ENCODE measurements at regions not wholly inside any gene's neighbourhood (a gene's known extent, or its start where the extent isn't known, plus 50 kb on each side); places are given as distances from the start of the nearest gene placed in this dataset.
"Not testable (repeated sequence)": the region's sequence is repeated elsewhere in the genome, so short reads cannot be mapped to it uniquely, and the experiment has no call there.

- H3K4me3 ChIP-seq (ENCODE audit: low read depth, low read length): no peak overlapping the region
- no peak for DNase-seq (ENCODE audit: low read depth)
- TF ChIP-seq, protein P1, sequence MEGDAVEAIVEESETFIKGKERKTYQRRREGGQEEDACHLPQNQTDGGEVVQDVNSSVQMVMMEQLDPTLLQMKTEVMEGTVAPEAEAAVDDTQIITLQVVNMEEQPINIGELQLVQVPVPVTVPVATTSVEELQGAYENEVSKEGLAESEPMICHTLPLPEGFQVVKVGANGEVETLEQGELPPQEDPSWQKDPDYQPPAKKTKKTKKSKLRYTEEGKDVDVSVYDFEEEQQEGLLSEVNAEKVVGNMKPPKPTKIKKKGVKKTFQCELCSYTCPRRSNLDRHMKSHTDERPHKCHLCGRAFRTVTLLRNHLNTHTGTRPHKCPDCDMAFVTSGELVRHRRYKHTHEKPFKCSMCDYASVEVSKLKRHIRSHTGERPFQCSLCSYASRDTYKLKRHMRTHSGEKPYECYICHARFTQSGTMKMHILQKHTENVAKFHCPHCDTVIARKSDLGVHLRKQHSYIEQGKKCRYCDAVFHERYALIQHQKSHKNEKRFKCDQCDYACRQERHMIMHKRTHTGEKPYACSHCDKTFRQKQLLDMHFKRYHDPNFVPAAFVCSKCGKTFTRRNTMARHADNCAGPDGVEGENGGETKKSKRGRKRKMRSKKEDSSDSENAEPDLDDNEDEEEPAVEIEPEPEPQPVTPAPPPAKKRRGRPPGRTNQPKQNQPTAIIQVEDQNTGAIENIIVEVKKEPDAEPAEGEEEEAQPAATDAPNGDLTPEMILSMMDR (IDR thresholded peaks at IDR 0.05; ENCODE audit: insufficient read depth, low read depth, low read length): no peak
- ChIA-PET CTCF (no interaction called here), POLR2A (no interaction called here)
- H3K36me3 ChIP-seq (ENCODE audit: control insufficient read depth, insufficient read depth, low read length): no peaks in the 10 kb centered on the region
- no peaks in the 10 kb centered on the region for H3K27me3 ChIP-seq (ENCODE audit: control insufficient read depth, insufficient read depth, low read length)
Measured at GRCh38 chr13:103469771-103470170, 403.6 kb upstream of the SLC10A2 start.

- ChIA-PET POLR2A (no interaction called here), CTCF (no interaction called here)
- TF ChIP-seq, protein P1 (IDR thresholded peaks at IDR 0.05; ENCODE audit: insufficient read depth, low read depth, low read length): no peak
- no peak for DNase-seq (ENCODE audit: low read depth)
- Histone ChIP-seq H3K36me3 (ENCODE audit: control insufficient read depth, insufficient read depth, low read length) (no peaks in the 10 kb centered on the region), H3K27me3 (ENCODE audit: control insufficient read depth, insufficient read depth, low read length) (no peaks in the 10 kb centered on the region), H3K4me3 (ENCODE audit: low read depth, low read length) (no peak overlapping the region)
Measured at GRCh38 chr13:103466761-103467160, 400.5 kb upstream of the SLC10A2 start.

DNA sequence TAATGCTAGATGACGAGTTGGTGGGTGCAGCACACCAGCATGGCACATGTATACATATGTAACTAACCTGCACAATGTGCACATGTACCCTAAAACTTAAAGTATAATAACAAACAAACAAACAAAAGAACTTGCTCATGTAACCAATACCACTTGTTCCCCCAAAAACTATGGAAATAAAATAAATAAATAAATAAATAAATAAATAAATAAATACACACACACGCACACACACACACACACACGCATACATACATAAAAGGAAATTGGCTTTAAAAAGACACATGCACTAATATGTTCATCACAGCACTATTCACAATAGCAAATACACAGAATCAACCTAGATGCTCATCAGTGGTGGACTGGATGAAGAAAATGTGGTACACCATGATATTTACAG lies 394.0 kb upstream of the SLC10A2 start:
- H3K36me3 ChIP-seq (ENCODE audit: control insufficient read depth, insufficient read depth, low read length); H3K27me3 ChIP-seq (ENCODE audit: control insufficient read depth, insufficient read depth, low read length); DNase-seq (ENCODE audit: low read depth); POLR2A ChIA-PET; CTCF ChIA-PET; H3K4me3 ChIP-seq (ENCODE audit: low read depth, low read length): not testable (repeated sequence)

- POLR2A ChIA-PET; H3K4me3 ChIP-seq (ENCODE audit: low read depth, low read length); CTCF ChIA-PET; H3K36me3 ChIP-seq (ENCODE audit: control insufficient read depth, insufficient read depth, low read length); H3K27me3 ChIP-seq (ENCODE audit: control insufficient read depth, insufficient read depth, low read length); DNase-seq (ENCODE audit: low read depth): not testable (repeated sequence)
Measured at GRCh38 chr13:103457050-103457449, 390.8 kb upstream of the SLC10A2 start.

DNA sequence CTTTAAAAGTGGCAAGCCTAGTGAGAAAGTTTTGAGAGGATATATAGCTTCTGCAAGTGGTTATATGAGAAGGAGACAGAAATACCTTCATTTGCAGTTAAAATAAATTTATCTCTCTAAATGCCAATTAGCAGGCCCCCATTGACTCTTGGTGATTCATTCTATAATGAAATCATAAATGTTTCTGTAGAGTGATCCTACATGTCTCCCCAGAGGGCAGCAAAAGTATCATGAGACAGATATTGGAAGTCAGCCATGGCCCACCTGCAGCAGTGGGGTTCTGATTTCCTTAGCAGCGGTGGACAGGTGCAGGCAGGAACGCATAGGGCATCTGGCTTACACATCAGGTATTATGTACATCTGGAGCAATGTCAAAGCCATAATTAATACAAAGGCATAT lies 385.4 kb upstream of the SLC10A2 start:
- no peaks in the 10 kb centered on the region for H3K27me3 ChIP-seq (ENCODE audit: control insufficient read depth, insufficient read depth, low read length)
- TF ChIP-seq, protein P1 (IDR thresholded peaks at IDR 0.05; ENCODE audit: insufficient read depth, low read depth, low read length): no peak
- no peak overlapping the region for H3K4me3 ChIP-seq (ENCODE audit: low read depth, low read length)
- H3K36me3 ChIP-seq (ENCODE audit: control insufficient read depth, insufficient read depth, low read length): no peaks in the 10 kb centered on the region
- ChIA-PET POLR2A (no interaction called here), CTCF (no interaction called here)
- no peak for DNase-seq (ENCODE audit: low read depth)

GRCh38 chr13:103443604-103444003 lies 377.4 kb upstream of the SLC10A2 start:
- POLR2A ChIA-PET: no interaction called here
- TF ChIP-seq, protein P1 (IDR thresholded peaks at IDR 0.05; ENCODE audit: insufficient read depth, low read depth, low read length): no peak

More at GRCh38 chr13:103443604-103444003, 377.4 kb upstream of the SLC10A2 start:
- Histone ChIP-seq H3K4me3 (ENCODE audit: low read depth, low read length) (no peak overlapping the region), H3K27me3 (ENCODE audit: control insufficient read depth, insufficient read depth, low read length) (no peaks in the 10 kb centered on the region), H3K36me3 (ENCODE audit: control insufficient read depth, insufficient read depth, low read length) (no peaks in the 10 kb centered on the region)
- no peak for DNase-seq (ENCODE audit: low read depth)
- CTCF ChIA-PET: no interaction called here

All from BJ (cell line).